ENCODE measurements at regions not wholly inside any gene's neighbourhood (a gene's known extent, or its start where the extent isn't known, plus 50 kb on each side); places are given as distances from the start of the nearest gene placed in this dataset.

GRCh38 chr18:34959989-34960388 is 81.2 kb upstream of the MAPRE2 start:
- Histone ChIP-seq H3K4me1 (ENCODE audit: low read depth) (no peaks in the 10 kb centered on the region), H3K4me3 (no peak overlapping the region), H3K27ac (no peak overlapping the region), H3K36me3 (no peaks in the 10 kb centered on the region), H3K9me3 (ENCODE audit: low read depth) (no peaks in the 10 kb centered on the region), H3K27me3 (no peaks in the 10 kb centered on the region)
- TF ChIP-seq, protein P1, sequence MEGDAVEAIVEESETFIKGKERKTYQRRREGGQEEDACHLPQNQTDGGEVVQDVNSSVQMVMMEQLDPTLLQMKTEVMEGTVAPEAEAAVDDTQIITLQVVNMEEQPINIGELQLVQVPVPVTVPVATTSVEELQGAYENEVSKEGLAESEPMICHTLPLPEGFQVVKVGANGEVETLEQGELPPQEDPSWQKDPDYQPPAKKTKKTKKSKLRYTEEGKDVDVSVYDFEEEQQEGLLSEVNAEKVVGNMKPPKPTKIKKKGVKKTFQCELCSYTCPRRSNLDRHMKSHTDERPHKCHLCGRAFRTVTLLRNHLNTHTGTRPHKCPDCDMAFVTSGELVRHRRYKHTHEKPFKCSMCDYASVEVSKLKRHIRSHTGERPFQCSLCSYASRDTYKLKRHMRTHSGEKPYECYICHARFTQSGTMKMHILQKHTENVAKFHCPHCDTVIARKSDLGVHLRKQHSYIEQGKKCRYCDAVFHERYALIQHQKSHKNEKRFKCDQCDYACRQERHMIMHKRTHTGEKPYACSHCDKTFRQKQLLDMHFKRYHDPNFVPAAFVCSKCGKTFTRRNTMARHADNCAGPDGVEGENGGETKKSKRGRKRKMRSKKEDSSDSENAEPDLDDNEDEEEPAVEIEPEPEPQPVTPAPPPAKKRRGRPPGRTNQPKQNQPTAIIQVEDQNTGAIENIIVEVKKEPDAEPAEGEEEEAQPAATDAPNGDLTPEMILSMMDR (IDR thresholded peaks at IDR 0.05; ENCODE audit: low read depth, low read length): no peak
- DNase-seq (ENCODE audit: low read depth in 1 of 2, low spot score in 1 of 2): no peak

- H3K27me3 ChIP-seq: peaks cover under 1% of the 10 kb centered on the region
- no peaks in the 10 kb centered on the region for H3K9me3 ChIP-seq (ENCODE audit: low read depth)
- TF ChIP-seq, protein P1 (IDR thresholded peaks at IDR 0.05; ENCODE audit: low read depth, low read length): no peak
- DNase-seq (ENCODE audit: low read depth in 1 of 2, low spot score in 1 of 2): no peak
- no peaks in the 10 kb centered on the region for H3K4me1 ChIP-seq (ENCODE audit: low read depth)
- H3K4me3 ChIP-seq: no peak overlapping the region
- H3K36me3 ChIP-seq: no peaks in the 10 kb centered on the region
- no peak overlapping the region for H3K27ac ChIP-seq
These were observed 76.1 kb upstream of the MAPRE2 start for GRCh38 chr18:34965108-34965507.

- TF ChIP-seq, protein P1 (IDR thresholded peaks at IDR 0.05; ENCODE audit: low read depth, low read length): no peak
- peaks cover 5% of the 10 kb centered on the region for H3K27me3 ChIP-seq
- H3K36me3 ChIP-seq: no peaks in the 10 kb centered on the region
- H3K27ac ChIP-seq: no peak overlapping the region
- DNase-seq (ENCODE audit: low read depth in 1 of 2, low spot score in 1 of 2): no peak
- no peak overlapping the region for H3K4me3 ChIP-seq
- H3K4me1 ChIP-seq (ENCODE audit: low read depth): no peaks in the 10 kb centered on the region
- no peaks in the 10 kb centered on the region for H3K9me3 ChIP-seq (ENCODE audit: low read depth)
These were observed 75.6 kb upstream of the MAPRE2 start for GRCh38 chr18:34965566-34965965.

GRCh38 chr18:34970106-34970505 is 71.1 kb upstream of the MAPRE2 start:
- H3K9me3 ChIP-seq (ENCODE audit: low read depth): no peaks in the 10 kb centered on the region
- H3K27ac ChIP-seq: no peak overlapping the region
- H3K4me1 ChIP-seq (ENCODE audit: low read depth): no peaks in the 10 kb centered on the region
- peaks cover 48% of the 10 kb centered on the region for H3K27me3 ChIP-seq
- TF ChIP-seq, protein P1 (IDR thresholded peaks at IDR 0.05; ENCODE audit: low read depth, low read length): no peak
- DNase-seq (ENCODE audit: low read depth in 1 of 2, low spot score in 1 of 2): peak in 1 of 2 donors; percentile 36
- H3K4me3 ChIP-seq: no peak overlapping the region
- H3K36me3 ChIP-seq: no peaks in the 10 kb centered on the region

DNA sequence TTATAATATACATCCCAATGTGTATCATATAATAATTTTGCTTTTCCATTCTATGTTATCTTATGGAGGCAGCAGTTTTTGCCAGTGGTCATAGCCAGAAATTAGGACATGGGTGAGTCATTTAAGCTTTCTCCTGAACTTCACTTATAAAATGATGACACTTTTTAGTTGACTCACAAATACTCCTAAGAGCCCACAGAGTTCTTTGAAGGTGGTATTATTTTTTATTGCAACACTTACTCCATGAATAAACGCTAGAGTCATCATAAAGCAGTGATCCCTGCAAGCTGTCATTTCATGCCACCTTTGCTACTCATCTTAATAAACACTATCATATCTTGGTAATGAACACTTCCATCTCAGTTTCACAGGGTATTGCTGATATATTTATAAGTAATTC is 69.9 kb upstream of the MAPRE2 start:
- no peak for DNase-seq (ENCODE audit: low read depth in 1 of 2, low spot score in 1 of 2)
- Histone ChIP-seq H3K27ac (no peak overlapping the region), H3K9me3 (ENCODE audit: low read depth) (no peaks in the 10 kb centered on the region), H3K4me1 (ENCODE audit: low read depth) (no peaks in the 10 kb centered on the region), H3K36me3 (no peaks in the 10 kb centered on the region), H3K4me3 (no peak overlapping the region), H3K27me3 (peaks cover 61% of the 10 kb centered on the region)
- TF ChIP-seq, protein P1 (IDR thresholded peaks at IDR 0.05; ENCODE audit: low read depth, low read length): no peak
